ENCODE measurements at regions not wholly inside any gene's neighbourhood (a gene's known extent, or its start where the extent isn't known, plus 50 kb on each side); places are given as distances from the start of the nearest gene placed in this dataset.

- DNase-seq (ENCODE audit: low read depth in 2 of 2): no peak
Observed at GRCh38 chr3:41143421-41144031, 55.8 kb upstream of the CTNNB1 start.

GRCh38 chr3:41144631-41145030, 54.7 kb upstream of the CTNNB1 start:
- no peak for DNase-seq (ENCODE audit: low read depth in 2 of 2)

- no peak for DNase-seq (ENCODE audit: low read depth in 2 of 2)
Observed at GRCh38 chr3:41148478-41148877, 50.8 kb upstream of the CTNNB1 start.

- DNase-seq (ENCODE audit: low read depth in 2 of 2): no peak
Observed at GRCh38 chr3:41148901-41149300, 50.4 kb upstream of the CTNNB1 start.
